MCF 10A (cell line): ENCODE measurements at regions not wholly inside any gene's neighbourhood (a gene's known extent, or its start where the extent isn't known, plus 50 kb on each side); places are given as distances from the start of the nearest gene placed in this dataset.

ENCODE experiments used
- BruUV-seq: library from RNA; stranded (reverse); fragments of 400-500 nt; replicated peaks from 2 replicates; lab custom pipeline; 2021; lab: Mats Ljungman, UMichigan
- CTCF ChIA-PET: fragments of 300-600 bp; sonication (Branson Sonifier 250); formaldehyde crosslinking; extraction: SDS; loops from one replicate; lab custom pipeline; 2021; ENCODE audit warnings: antibody characterized with exemption, inconsistent platforms; lab: Yijun Ruan, JAX
- POLR2A ChIA-PET: fragments of 300-600, 350-650 bp; sonication (Branson Sonifier 250); formaldehyde crosslinking; extraction: SDS; loops from one replicate; lab custom pipeline; 2020; ENCODE audit warnings: antibody characterized with exemption, inconsistent platforms; lab: Yijun Ruan, JAX
- DNase-seq: peaks from one replicate; pipeline ENCODE4 v3.0.0-alpha.2; 2018; ENCODE audit not compliant: unreplicated experiment
- H3K27ac Mint-ChIP-seq: one replicate; pipeline ENCODE4 v1.8.0; 2022; ENCODE audit warnings: mild to moderate bottlenecking, low read depth, mixed read lengths; ENCODE audit not compliant: unreplicated experiment
- H3K27me3 Mint-ChIP-seq: one replicate; pipeline ENCODE4 v1.8.0; 2022; ENCODE audit warnings: mixed read lengths; ENCODE audit not compliant: insufficient read depth, unreplicated experiment
- H3K36me3 Mint-ChIP-seq: one replicate; pipeline ENCODE4 v1.8.0; 2022; ENCODE audit warnings: mild to moderate bottlenecking, moderate library complexity, mixed read lengths; ENCODE audit not compliant: insufficient read depth, unreplicated experiment
- H3K4me1 Mint-ChIP-seq: one replicate; pipeline ENCODE4 v1.8.0; 2022; ENCODE audit warnings: mixed read lengths; ENCODE audit not compliant: insufficient read depth, unreplicated experiment
- H3K4me3 Mint-ChIP-seq: one replicate; pipeline ENCODE4 v1.8.0; 2022; ENCODE audit warnings: mild to moderate bottlenecking, moderate library complexity, mixed read lengths; ENCODE audit not compliant: unreplicated experiment
- H3K9me3 Mint-ChIP-seq: one replicate; pipeline ENCODE4 v1.8.0; 2022; ENCODE audit warnings: mixed read lengths; ENCODE audit not compliant: unreplicated experiment
- intact Hi-C: fragments of 100-400 bp; cut with micrococcal nuclease; formaldehyde crosslinking; loops from 2 replicates; pipeline ENCODE4 v1.14.1; 2022
- TF ChIP-seq, protein P1 (sequence below): fragments of 200-600 bp; IDR thresholded peaks from one replicate; pipeline ENCODE4 v1.8.0; 2022; ENCODE audit warnings: antibody characterized with exemption, mild to moderate bottlenecking; ENCODE audit not compliant: unreplicated experiment

DNA sequence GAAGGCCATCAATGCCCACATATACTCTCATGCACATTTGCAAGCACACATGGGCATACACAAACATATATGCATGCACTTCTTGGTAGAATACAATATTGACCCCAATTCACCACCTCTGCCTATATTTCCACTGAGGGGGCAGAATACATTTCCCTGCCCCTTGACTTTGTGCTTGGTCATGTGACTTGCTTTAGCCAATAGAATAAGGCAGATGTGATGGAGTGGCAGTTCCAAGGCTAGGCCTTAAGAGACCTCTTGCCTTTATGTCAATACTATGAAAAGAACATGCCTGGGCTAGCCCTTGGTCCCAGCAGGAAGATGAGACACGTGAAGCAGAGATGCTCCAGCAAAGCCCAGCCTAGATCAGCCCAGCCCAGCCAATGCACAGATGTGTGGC is 66.0 kb upstream of the GRIK3 start:
- ChIA-PET POLR2A (no interaction called here), CTCF (interaction anchor here (1.6 kb wide), 1 partner anchor 334 kb away, joined by 7 read pairs; no protein-coding TSS in a partner anchor)
- Mint-ChIP-seq H3K27me3 (peaks cover 11% of the 10 kb centered on the region), H3K27ac (no peak overlapping the region), H3K4me1 (no peaks in the 10 kb centered on the region), H3K4me3 (no peak overlapping the region), H3K36me3 (no peaks in the 10 kb centered on the region), H3K9me3 (peaks cover 21% of the 10 kb centered on the region)
- BruUV-seq = no TSS peak
- no peak for DNase-seq
- TF ChIP-seq, protein P1, sequence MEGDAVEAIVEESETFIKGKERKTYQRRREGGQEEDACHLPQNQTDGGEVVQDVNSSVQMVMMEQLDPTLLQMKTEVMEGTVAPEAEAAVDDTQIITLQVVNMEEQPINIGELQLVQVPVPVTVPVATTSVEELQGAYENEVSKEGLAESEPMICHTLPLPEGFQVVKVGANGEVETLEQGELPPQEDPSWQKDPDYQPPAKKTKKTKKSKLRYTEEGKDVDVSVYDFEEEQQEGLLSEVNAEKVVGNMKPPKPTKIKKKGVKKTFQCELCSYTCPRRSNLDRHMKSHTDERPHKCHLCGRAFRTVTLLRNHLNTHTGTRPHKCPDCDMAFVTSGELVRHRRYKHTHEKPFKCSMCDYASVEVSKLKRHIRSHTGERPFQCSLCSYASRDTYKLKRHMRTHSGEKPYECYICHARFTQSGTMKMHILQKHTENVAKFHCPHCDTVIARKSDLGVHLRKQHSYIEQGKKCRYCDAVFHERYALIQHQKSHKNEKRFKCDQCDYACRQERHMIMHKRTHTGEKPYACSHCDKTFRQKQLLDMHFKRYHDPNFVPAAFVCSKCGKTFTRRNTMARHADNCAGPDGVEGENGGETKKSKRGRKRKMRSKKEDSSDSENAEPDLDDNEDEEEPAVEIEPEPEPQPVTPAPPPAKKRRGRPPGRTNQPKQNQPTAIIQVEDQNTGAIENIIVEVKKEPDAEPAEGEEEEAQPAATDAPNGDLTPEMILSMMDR = no peak
- intact Hi-C loops = no loop called here

DNA sequence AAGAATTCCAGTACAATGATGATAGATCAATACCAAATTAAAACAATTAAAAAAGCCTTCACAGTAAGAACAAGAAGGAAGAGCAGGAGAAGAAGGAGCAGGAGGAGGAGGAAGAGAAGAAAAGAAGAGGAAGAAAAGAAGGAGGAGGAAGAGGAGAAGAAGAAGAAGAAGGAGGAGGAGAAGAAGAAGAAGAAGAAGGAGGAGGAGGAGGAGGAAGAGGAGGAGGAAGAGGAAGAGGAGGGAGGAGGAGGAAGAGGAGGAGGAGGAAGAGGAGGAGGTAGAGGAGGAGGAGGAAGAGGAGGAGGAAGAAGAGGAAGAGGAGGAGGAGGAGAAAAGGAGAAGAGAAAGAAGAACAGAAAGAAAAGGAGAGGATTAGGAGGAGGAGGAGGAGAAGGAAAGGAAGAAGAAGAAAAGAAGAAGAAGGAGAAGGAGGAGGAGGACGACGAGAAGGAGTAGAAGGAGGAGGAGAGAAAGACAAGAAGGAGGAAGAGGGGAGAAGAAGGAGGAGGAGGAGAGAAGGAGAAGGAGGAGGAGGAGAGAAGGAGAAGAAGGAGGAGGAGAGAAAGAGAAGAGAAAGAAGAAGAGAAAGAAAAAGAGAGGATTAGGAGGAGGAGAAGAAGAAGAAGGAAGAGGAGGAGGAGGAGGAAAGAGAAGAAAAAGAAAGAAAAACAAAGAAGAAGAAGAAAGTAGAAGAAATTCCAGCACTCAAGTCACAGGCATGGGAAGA is 68.5 kb upstream of the GRIK3 start:
- no TSS peak for BruUV-seq
- Mint-ChIP-seq H3K36me3 (no peaks in the 10 kb centered on the region), H3K9me3 (peaks cover 13% of the 10 kb centered on the region), H3K4me1 (no peaks in the 10 kb centered on the region), H3K4me3 (no peak overlapping the region), H3K27ac (no peak overlapping the region), H3K27me3 (peaks cover 11% of the 10 kb centered on the region)
- POLR2A ChIA-PET = interaction anchor here (0.6 kb wide), 1 partner anchor 101 kb away, joined by 3 read pairs; no protein-coding TSS in a partner anchor
- CTCF ChIA-PET = no interaction called here
- TF ChIP-seq, protein P1 = no peak
- no peak for DNase-seq
- intact Hi-C loops = no loop called here

DNA sequence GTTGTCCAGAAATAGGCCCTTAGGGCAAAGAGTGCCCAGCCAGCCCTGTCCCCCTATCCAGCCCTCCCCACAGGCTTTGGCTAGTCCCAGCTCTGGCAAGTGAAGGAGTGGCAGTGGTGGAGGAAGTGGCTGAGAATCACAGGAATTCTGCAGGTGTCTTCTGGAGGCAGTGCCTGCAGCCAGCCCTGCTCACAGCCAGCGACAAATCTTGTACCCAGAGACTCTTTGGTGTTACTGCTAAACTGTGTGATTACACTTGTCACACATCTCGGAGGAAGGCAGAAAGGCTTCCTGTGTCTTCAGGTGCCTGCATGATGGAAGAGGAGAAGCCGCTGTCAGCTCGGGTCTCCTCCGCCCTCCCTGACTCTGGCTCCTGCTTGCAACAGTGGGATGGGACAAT is 71.6 kb upstream of the GRIK3 start:
- POLR2A ChIA-PET = no interaction called here
- peaks cover 13% of the 10 kb centered on the region for H3K9me3 Mint-ChIP-seq
- no peak overlapping the region for H3K27ac Mint-ChIP-seq
- CTCF ChIA-PET = interaction anchor here (0.6 kb wide), 1 partner anchor 857 kb away, joined by 4 read pairs; no protein-coding TSS in a partner anchor
- no TSS peak for BruUV-seq
- H3K27me3 Mint-ChIP-seq = peaks cover 11% of the 10 kb centered on the region
- no peaks in the 10 kb centered on the region for H3K36me3 Mint-ChIP-seq
- H3K4me1 Mint-ChIP-seq = no peaks in the 10 kb centered on the region
- no peak overlapping the region for H3K4me3 Mint-ChIP-seq
- intact Hi-C loops = no loop called here
- TF ChIP-seq, protein P1 = no peak
- no peak for DNase-seq

DNA sequence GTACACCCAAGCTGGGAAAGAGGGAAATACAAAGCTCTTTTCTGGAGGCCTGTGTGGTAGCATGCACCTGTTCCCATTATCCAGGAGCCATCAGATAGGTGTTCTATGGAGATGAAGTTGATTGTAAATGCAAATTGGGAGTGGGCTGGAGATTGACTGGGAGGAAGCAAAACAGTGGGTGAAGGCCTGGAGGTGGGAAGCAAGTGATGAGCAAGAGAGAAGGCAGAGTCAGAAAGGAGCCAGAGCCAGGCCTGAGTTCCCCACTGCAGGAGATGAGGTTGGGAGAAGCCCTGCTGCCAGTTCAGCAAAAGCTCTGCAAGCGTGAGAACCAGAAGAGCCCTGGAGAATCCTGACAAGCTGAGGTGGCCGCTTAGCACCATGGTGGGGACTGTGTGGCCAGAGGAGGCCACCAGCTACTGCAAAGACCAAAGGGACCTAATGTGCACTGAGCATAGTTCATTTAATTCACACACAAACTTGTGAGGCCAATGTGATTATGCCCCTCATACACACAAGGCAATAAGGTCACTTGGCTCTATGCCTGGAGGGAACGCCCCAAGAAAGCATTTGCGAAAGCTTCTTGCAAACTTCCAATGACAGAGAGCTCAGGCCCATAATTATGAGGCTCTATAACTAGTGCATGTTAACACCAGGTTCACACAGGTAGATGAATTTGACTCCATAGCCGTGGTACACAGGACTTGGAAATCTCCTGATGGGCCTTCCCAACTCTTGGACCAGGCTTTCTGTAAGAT is 73.0 kb upstream of the GRIK3 start:
- peaks cover 11% of the 10 kb centered on the region for H3K9me3 Mint-ChIP-seq
- peaks cover 10% of the 10 kb centered on the region for H3K27me3 Mint-ChIP-seq
- DNase-seq = no peak
- ChIA-PET POLR2A (no interaction called here), CTCF (no interaction called here)
- TF ChIP-seq, protein P1 = no peak
- no peaks in the 10 kb centered on the region for H3K4me1 Mint-ChIP-seq
- intact Hi-C loops = no loop called here
- H3K4me3 Mint-ChIP-seq = no peak overlapping the region
- no peak overlapping the region for H3K27ac Mint-ChIP-seq
- no peaks in the 10 kb centered on the region for H3K36me3 Mint-ChIP-seq
- no TSS peak for BruUV-seq
